Neural progenitor cell (in vitro differentiated cells): ENCODE measurements at regions not wholly inside any gene's neighbourhood (a gene's known extent, or its start where the extent isn't known, plus 50 kb on each side); places are given as distances from the start of the nearest gene placed in this dataset.

ENCODE experiments used
- CTCF ChIP-seq: fragments of 200-600 bp; sonication (generic); IDR thresholded peaks from 2 replicates; pipeline ENCODE4 v1.5.1; 2017; ENCODE audit warnings: antibody characterized with exemption, mild to moderate bottlenecking
- EZH2 ChIP-seq: fragments of 200-600 bp; sonication (generic); IDR thresholded peaks from 2 replicates; pipeline ENCODE4 v1.6.1; 2017; ENCODE audit warnings: antibody characterized with exemption, mild to moderate bottlenecking, moderate library complexity

DNA sequence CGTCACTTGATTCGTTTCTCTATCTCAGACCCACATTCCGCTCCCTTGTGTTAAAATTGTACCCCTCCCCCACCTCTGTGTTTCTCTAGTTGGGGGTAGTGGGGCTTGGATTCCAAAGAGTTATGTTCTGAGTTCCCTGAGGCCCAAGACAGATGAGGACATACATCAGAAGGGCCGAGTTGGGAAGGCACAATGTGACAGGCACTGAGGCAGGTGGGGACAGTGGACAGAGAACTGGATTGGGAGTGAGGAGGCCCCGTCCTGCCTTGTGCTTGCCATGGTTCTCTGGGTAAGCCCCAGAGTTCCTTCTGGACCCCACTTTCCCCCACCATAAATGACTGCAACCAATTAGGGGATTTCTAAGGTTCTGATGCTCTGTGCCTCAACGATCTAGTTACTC, 80.5 kb upstream of the ETV3 start:
- TF ChIP-seq CTCF (no peak), EZH2 (no peak)
